HG03039 (cell line): ENCODE measurements at regions not wholly inside any gene's neighbourhood (a gene's known extent, or its start where the extent isn't known, plus 50 kb on each side); places are given as distances from the start of the nearest gene placed in this dataset.
"Not testable (repeated sequence)": the region's sequence is repeated elsewhere in the genome, so short reads cannot be mapped to it uniquely, and the experiment has no call there.

ENCODE experiments used
- ATAC-seq: cut with Tn5 transposase; IDR thresholded peaks from one replicate; pipeline ENCODE4 v1.9.1; 2021; ENCODE audit warnings: mild to moderate bottlenecking, moderate library complexity; ENCODE audit not compliant: unreplicated experiment

DNA sequence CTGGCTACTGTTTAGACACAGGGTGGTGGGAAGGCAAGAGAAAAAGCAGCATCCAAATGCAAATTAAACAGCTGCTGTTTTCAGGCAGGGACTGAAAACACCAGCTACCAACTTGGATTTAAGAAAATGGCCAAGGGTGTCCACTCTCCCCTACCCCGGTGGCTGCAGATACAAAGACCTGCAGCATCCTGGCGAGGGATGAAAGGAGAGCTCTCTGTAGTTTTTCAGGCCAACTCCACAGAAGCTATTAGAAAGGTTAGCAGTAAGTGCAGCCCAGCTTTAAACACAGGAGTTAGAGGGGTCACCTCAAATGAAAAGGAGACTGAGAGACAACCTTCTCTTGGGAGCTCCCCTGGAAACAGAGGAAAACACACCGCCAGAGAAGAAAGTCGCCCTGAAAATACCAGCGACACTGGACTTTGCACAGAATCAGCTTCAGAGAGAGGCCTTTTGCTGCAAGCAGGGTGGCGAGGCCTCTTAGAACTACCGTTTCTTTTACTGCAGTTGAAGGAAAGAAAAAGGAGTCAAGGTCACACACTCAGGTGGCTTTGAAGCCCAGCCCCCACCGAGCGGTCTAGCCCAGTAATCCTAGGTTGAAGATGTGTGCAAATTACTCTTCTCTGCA, 74.4 kb upstream of the TIAM1 start:
- no peak for ATAC-seq

DNA sequence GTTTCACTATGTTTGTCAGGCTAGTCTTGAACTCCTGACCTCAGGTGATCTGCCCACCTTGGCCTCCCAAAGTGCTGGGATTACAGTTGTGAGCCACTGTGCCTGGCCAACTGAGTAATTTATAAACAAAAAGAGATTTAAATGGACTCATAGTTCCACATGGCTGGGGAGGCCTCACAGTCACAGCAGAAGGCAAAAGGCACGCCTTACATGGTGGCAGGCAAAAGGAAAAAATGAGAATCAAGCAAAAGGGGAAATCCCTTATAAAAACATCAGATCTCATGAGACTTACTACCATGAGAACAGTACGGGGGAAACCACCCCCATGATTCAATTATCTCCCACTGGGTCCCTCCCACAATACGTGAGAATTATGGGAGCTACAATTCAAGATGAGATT, 73.2 kb upstream of the TIAM1 start:
- ATAC-seq = not testable (repeated sequence)

DNA sequence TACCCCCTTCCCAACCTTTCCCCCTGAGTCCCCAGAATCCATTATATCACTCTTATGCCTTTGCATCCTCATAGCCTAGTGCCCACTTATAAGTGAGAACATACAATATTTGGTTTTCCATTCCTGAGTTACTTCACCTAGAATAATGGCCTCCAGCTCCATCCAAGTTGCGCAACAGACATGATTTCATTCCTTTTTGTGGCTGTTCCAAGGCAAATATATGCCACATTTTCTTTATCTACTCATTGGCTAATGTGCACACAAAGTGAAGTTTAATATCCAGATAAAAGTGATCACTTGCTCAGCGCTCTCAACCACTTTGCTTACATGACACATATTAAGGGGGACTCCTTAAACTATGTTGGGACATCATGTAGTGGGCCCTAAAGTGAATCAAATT, 72.4 kb upstream of the TIAM1 start:
- ATAC-seq = no peak

DNA sequence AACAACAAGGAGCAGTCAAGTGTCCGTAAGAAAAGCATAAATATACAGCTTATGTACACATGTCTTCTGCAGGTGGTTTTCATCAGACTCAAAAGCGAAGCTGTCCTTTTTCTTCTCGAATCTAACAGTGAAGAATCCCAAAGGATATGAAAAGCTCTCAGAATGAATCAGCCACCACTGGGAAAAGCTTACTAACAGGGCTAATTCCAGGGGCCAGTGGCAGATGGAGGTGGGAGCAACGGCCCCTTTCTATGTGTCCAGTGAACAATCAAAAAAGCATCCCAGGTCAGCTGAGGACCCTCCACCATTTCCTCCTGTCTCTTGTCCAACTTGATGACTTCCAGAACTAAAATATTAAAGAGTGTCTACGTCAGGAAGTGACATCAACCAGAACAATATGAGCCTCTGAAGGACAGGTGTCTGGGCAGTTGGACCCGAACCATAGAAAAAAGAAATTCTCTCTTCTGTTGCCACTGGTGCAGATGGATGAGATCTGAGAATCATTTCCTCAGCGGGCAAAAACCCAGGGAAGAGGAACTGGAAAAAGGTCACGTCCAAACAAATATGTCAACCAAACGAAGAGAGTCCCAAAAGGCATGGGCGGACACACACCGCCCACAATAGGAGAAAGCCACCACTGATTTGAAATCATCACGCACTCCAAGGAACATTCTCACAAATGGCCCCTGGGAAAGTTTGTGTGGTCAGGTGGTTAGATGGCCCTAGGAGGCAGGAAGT, 70.4 kb upstream of the TIAM1 start:
- ATAC-seq = no peak

DNA sequence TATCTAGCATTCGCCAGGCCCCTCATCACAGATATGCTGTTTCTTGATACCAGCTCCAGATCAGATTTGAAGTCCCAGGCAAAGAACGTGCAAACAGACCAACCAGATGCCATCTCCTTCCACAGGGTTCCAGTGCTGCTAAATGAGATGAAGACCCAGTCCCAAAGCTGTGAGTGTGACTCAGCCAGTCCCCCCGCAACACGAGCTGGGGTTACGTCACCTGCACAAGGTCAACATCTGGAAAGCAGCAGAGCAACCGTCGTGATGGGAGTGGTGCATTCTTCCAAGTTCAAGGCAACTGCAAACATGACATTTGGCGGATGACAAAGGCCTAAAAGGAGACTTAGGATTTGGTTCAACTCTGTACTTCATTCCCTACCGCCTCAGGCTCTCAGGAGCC, 69.6 kb upstream of the TIAM1 start:
- no peak for ATAC-seq

DNA sequence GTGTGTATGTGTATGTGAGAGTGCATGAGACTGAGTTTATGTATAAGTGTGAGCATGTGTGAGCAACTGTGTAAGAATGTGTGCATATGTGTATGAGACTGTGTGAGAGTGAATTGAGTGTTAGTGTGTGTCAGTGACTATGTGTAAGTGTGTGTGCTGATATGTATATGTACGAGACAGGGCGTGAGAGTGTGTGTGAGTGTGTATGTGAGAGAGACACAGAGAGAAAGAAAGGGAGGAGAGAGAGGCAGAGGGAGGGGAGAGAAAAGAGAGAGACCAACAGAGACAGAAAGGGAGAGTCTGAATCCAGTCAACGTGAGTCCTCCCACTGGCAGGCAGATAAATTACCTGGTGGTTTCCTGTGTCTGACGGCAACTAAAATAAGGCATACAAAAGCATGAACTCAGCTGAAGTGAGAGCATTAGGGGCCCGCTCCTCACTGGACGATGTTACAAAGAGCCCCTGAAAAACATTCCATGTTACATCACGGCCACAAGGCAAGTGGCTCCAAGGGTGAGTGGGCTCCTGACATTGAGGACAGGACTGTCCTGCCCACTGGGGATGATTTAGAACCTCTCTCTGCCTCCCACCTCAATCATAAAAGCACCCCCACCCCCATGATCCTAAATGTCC, 66.6 kb upstream of the TIAM1 start:
- no peak for ATAC-seq

DNA sequence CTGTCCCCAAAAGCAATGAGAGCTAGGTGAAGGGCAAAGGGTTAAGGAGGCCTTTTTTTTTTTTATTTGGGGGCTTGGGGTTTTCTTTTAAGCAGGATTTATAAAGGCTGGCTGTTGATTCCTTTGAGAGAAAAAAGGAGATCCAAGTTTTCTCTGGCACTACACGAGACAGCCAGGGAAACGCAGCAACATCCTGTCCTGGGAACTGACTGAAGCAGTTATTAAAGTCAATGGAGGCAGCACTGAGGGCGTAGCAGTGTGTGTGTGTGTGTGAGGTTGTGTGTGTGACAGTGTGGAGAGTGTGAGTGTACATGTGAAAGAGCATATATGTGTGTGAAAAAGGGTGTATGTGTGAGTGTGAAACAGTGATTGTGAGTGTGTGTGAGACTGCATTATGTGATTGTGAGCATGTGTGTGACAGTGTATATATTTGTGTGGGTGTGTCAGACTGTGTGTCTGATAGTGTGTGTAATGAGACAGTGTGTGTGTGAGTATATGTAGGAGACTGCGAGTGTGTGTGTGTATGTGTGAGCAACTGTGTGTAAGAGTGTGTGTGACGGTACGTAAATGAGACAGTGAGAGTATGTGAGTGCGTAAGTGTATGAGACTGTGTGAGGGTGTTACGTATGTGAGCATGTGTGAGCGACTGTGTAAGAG, 65.9 kb upstream of the TIAM1 start:
- no peak for ATAC-seq

DNA sequence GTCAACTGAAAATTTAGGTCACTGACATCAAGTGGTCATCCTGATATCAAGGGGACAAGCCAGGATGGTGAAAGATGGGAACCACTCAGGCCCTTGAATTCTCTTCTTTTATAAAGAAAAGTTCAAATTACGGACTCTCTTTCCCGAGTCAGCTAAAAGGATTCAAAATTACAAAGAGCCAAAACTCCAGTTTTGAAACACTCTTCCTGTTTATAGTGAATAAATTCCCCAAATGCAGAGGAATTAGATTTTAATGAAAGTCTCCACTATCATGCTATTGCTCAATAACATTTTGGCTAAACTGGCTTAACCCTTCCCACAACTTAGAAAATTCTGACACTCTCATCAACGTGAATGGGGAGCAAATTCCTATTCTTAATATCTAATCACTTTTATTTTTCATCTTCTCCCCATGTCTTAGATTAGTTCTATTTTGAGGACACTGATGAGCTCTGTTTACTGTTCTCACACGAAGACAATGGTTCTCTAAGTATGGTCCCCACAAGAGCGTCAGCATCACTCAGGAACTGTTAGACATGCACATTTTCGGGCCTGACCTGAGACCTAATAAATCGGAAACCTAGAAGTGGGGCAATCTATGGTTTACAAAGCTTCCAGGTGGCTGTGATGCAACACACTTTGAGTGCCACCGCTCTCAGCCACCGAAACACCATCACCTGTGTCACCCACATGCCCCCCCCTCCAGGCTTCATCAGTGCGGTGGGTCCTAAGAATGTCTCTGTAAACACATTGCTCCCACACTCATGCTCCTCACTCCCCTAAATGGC, 64.4 kb upstream of the TIAM1 start:
- ATAC-seq = no peak

DNA sequence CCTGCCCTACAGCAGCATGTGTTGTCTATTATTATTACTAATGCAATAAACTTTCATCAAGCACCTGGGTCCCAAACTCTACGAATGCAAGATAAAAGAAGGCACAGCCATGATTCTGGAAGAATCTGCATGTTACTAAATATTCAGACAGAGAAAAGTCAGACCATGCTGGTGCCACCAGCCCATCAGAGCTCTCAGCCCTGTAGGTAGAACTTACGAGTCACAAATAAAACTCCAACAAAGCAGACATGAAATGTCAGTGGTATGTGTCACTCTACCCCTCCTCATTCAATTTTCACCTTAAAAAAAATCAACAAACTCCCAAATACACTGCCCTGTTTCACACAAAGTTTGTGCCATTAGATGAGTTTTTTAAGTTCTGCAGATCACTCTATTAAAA, 62.4 kb upstream of the TIAM1 start:
- ATAC-seq = no peak

DNA sequence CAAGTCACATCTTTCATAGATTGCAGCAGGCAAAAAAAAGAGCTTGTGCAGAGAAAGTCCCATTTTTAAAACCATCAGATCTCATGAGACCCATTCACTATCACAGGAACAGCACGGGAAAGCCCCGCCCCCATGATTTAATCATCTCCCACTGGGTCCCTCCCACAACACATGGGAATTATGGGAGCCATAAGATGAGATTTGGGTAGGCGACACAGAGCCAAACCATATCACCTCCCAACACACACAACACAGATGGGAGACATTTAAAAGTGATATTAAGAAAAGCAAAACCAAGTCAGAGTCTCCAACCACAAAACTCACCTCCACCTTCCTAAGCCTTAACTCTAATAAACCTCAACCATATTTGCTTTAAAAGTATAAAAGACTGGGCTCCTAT, 61.5 kb upstream of the TIAM1 start:
- no peak for ATAC-seq

DNA sequence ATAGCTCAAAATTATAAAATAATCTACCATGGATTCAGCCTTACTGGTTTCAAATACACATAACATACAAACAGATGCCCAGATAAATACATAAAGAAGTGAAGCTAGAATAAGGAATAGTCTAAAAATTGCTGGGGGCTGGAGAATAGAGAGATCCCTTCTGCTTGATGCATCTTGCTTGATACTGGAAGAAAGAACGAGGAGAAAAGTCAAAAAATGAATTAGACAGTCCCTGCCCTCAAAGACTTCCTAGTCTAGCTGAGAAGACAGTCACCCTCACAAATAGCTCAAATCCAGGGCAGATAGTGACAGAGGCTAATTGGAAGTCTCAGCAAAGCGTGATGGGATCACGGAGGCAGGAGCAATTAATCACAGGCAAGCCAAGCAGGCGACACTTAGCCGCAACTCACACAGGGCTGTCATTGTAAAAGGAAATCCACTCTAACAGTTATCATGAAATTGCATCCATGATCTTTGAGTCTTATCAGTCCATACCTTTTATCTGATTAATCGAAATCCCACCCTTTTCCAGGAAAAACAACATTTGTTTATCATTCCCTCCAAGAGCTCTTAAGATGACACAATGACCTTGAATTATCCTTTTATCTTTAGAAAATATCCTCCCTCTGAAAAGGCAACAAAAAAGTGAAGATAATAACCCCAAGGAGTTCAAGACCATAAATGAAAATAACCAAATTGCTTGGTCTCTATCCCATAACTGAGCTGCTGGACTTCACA, 59.7 kb upstream of the TIAM1 start:
- no peak for ATAC-seq

DNA sequence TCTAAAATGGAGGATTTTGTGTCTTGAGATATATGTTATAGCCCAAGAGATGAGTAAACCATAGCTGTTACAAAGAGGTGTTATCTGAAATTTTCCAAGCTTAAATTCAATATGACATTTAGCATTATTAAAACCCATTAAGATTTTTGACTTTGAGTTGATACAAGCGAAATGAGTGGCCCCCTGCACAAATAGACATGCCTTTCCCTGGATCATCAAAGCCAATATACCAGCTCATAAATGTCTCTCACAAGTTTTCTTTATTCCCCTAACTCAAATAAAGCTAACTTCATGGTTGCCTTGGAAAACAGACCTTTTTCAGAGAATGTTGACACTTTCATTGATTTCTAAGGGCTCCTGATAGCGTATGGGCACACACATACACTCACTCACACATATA, 55.5 kb upstream of the TIAM1 start:
- no peak for ATAC-seq

DNA sequence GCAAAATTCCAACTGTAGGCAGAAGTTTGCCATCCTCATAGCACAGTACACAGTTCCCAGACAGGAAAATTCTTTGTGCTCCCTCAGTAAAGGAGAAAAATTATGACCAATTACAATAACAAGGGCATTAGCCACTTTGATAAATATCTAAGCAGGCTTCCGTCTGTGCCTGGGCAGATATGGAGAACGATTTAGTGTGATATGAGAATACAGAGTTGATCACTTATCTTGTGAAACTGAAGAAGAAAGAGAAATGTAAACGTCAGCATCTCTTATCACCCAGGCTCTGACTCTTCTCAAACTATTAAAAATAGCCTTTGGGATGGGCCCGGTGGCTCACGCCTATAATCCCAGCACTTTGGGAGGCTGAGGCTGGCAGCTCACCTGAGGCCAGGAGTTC, 54.5 kb upstream of the TIAM1 start:
- no peak for ATAC-seq

DNA sequence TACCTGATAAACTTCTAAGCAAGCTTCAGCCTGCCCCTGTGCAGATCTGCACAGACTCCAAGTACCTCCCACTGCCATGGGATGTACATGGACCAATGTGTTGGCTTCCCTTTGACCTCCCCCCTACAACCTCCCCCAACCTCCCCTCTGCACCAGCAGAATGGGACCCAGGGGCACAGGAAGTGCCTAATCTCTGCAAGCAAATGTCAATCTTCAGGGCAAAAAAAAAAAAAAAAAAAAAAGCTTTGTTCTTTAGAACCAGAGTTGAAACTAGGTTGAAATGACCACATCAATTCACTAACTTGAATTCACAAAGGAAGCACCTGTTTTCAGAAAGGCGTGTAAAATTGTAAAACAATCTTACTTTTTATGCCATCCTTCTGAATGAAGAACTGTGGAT, 53.9 kb upstream of the TIAM1 start:
- ATAC-seq = no peak

DNA sequence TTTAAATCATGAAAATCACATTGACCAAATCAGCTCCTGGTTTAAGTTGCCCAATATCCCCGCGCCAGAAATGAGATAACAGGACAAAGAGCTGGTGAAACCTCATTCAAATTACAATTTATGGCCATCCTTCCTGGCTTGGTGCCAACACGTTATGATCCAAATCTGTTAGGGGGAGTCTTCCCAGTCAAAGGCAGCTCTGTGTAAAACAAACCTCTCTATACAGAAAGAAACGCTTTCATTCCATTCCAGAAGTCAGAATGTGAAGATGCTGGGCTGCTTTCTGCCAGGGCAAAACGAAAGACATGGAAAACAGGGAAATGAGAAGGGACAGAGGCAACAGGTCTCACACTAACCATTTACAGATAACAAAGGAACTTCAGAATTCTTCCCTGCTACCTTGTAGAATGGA, 53.5 kb upstream of the TIAM1 start:
- no peak for ATAC-seq

DNA sequence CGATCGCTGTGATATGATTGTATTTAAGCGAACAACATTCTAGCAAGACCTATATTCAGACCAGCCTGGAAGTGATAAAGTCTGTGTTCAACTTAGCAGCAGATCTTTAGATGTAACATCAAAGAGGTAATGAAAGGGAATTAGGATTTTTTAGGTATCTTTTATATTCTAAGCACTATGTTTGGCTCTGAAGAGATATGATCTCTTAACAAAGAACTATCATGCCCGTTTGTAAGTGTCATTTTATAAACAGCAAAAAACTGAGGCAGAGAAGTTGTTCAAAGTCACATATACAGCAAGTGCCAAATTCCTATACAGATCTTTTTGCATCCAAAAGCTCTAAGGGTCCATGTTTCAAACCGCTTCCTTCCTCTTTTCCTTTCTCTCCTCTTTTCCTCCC, 53.0 kb upstream of the TIAM1 start:
- ATAC-seq = no peak

DNA sequence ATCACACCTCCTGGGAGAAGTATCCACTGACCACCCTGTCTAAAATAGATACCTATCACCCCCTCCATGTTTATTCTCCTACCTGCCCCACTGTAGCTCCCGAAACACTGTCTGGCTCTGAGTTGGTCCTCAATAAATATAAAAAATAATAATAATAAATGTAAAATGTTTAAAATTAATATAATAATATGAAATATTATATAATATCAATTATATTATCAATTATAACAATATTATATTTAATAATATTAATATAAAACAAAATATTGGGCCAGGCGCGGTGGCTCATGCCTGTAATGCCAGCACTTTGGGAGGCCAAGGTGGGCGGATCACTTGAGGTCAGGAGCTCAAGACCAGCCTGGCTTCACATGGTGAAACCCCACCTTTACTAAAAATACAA, 52.3 kb upstream of the TIAM1 start:
- ATAC-seq = no peak

DNA sequence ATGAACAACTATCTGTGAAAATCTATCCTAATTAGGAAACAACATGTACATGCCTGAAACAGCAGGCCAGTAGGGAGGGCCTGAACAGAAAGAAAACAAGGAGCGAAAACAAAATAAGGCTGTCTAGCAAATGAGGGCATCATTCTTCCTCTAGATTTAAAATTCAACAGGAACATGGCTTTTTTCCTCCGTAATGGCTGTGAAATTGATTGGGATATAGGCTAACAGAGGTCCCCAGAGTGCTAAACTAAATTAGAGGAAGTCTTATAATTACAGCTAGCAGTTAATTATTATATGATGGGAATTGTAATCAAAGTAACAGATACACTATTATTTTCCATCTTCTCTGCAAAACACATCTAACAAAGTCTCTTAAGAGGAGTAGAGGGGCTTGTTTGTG, 51.7 kb upstream of the TIAM1 start:
- no peak for ATAC-seq

DNA sequence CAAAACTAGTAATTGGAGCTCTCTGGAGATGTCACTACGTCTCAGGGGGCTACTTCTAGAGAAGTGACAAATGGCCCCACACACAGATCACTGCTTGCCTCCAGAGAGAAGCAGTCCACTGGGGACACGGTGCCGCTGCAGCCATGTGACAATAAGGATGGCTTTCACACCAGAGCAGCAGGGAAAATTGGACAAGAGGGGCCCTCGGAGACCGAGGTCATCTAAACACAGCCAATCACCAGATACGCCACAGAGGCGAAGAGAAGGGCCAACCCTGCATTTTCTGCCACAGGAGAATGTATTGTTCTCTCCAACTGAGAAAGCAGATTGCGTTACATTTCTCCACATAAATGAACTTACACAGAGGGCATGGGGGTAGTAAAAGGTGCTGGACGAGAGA, 51.2 kb upstream of the TIAM1 start:
- ATAC-seq = no peak

DNA sequence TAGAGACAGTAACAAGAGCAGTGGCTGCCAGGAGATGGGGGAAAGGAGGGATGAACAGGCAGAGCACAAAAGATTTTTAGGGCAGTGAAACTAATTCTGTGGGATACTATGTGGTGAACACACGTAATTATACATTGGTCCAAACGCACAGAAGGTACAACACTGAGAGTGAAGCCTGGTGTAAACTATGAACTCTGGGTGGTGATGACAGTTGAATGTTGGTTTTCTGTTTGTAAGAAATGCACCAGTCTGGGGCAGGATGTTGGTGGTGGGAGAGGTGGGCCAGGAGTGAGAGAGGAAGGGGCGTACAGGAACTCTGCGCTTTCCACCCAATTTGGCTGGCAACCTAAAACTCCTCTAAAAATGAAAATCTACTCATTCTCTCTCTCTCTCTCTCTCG, 50.2 kb upstream of the TIAM1 start:
- no peak for ATAC-seq
